Lower leg skin (tissue), 3 donors: ENCODE measurements at regions not wholly inside any gene's neighbourhood (a gene's known extent, or its start where the extent isn't known, plus 50 kb on each side); places are given as distances from the start of the nearest gene placed in this dataset.

Experiments used
- CTCF ChIP-seq, 3 donors: fragments of 450-650 bp; IDR thresholded peaks; one replicate each; pipeline ENCODE4 v1.5.1; 2016; ENCODE audit warnings: antibody characterized with exemption in 3 of 3, mild to moderate bottlenecking in 3 of 3, moderate library complexity in 2 of 3
- POLR2A ChIP-seq, 2 donors: fragments of 450-650 bp; IDR thresholded peaks; one replicate each; pipeline ENCODE4 v1.6.1; 2016 to 2017; ENCODE audit warnings: antibody characterized with exemption in 2 of 2, mild to moderate bottlenecking in 1 of 2, moderate library complexity in 1 of 2

DNA sequence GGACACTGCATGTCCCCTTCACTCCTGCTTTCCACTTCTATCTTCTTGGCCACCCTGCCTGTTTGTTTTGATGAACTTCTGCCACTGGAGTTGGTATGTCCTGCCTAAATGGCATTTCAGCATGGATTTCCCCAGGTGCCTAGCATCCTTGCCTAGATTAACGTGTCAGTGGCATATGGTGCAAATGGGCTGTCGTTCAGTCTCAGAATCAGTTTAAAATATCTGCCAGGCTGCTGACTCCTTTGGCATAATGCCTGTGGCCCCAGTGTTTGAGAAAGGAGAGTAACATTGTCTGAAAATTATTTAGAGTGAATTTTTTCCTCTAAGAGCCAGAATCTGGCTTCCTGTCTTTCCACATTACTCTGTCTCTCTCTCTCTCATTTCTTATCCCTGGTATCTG, 64.9 kb upstream of the BARHL2 start:
- TF ChIP-seq CTCF (IDR thresholded peaks at IDR 0.05) (no peak), POLR2A (IDR thresholded peaks at IDR 0.05) (no peak)
